Naive B cell (primary cell): ENCODE measurements at regions not wholly inside any gene's neighbourhood (a gene's known extent, or its start where the extent isn't known, plus 50 kb on each side); places are given as distances from the start of the nearest gene placed in this dataset.

Experiments used
- ATAC-seq, 2 donors: fragments of 150-1000 bp; cut with Tn5 transposase; 2 replicates each; pipeline ENCODE4 v1.10.0; 2021; ENCODE audit warnings: low read depth in 2 of 2, mild to moderate bottlenecking in 2 of 2, moderate library complexity in 2 of 2
- DNase-seq: peaks from one replicate; pipeline ENCODE4 v3.0.0; 2022
- H3K27ac Mint-ChIP-seq, 6 donors: one replicate each; pipeline ENCODE4 v1.8.0; 2020 to 2022; ENCODE audit warnings: mild to moderate bottlenecking in 6 of 6, mixed read lengths in 6 of 6, moderate library complexity in 5 of 6, inconsistent platforms in 2 of 6
- H3K27me3 Mint-ChIP-seq, 3 donors: one replicate each; pipeline ENCODE4 v1.8.0; 2021 to 2022; ENCODE audit warnings: mixed read lengths in 3 of 3, mild to moderate bottlenecking in 1 of 3
- H3K36me3 Mint-ChIP-seq, 2 donors: one replicate each; pipeline ENCODE4 v1.8.0; 2020 to 2022; ENCODE audit warnings: mixed read lengths in 2 of 2, inconsistent platforms in 1 of 2, mild to moderate bottlenecking in 1 of 2
- H3K4me1 Mint-ChIP-seq, 3 donors: one replicate each; pipeline ENCODE4 v1.8.0; 2020 to 2022; ENCODE audit warnings: mixed read lengths in 3 of 3, inconsistent platforms in 1 of 3, mild to moderate bottlenecking in 1 of 3, moderate library complexity in 1 of 3
- H3K4me3 Mint-ChIP-seq, 8 donors: one replicate each; pipeline ENCODE4 v1.8.0; 2020 to 2022; ENCODE audit warnings: mild to moderate bottlenecking in 8 of 8, mixed read lengths in 8 of 8, moderate library complexity in 8 of 8, inconsistent platforms in 2 of 8
- H3K9me3 Mint-ChIP-seq, 7 donors: one replicate each; pipeline ENCODE4 v1.8.0; 2020 to 2022; ENCODE audit warnings: mixed read lengths in 7 of 7, mild to moderate bottlenecking in 5 of 7, inconsistent platforms in 2 of 7, moderate library complexity in 1 of 7

GRCh38 chr1:82044111-82044510, 243.4 kb downstream of the ADGRL2 start:
- Mint-ChIP-seq H3K9me3 (peaks cover 0 to 4% (median 0%) of the 10 kb centered on the region in 7 donors), H3K4me3 (no peak overlapping the region), H3K27me3 (peaks cover 0 to 4% (median 0%) of the 10 kb centered on the region in 3 donors), H3K27ac (no peak overlapping the region), H3K4me1 (no peaks in the 10 kb centered on the region), H3K36me3 (no peaks in the 10 kb centered on the region)
- ATAC-seq (no peak), DNase-seq (no peak)

DNA sequence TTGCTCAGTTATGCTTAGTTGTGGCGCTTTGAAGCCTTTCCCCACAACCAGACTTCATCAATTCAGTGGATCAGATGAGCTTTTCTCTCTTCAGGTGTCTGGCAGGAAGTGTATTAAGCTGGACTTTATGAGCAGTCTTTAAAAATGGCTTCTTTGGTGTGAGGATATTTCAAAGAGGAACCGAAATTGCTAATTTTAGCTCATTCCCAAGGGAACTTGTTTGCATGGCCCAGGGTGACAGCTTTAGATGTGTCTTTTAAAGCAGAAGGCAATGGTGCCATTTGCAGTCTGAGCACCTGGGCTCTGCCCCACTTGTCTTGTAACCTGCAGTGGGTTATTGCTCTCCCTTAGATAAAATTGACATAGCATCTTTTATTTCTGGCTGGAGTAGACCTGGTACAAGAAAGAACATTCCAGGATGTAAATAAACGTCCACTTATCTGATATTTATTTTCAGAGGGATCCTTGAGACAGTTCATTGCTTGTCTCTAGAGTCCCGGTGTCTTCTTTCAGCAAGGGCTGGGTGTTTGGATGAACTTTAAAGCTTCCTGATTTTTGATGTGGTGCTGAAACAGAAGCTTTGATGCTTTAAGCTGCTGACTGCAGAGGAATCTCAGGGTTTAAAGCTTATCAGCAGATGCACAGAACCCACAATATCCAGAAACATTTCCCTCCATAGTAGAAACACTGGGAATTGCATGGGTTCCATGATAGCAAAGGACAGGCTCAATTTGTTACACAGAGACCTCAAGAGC, 241.7 kb downstream of the ADGRL2 start:
- H3K4me1 Mint-ChIP-seq = no peaks in the 10 kb centered on the region
- H3K36me3 Mint-ChIP-seq = no peaks in the 10 kb centered on the region
- H3K27ac Mint-ChIP-seq = no peak overlapping the region
- peaks cover 0 to 4% (median 0%) of the 10 kb centered on the region in 7 donors for H3K9me3 Mint-ChIP-seq
- DNase-seq (no peak), ATAC-seq (no peak)
- H3K27me3 Mint-ChIP-seq = peaks cover 0 to 4% (median 0%) of the 10 kb centered on the region in 3 donors
- H3K4me3 Mint-ChIP-seq = no peak overlapping the region
